ENCODE measurements at regions not wholly inside any gene's neighbourhood (a gene's known extent, or its start where the extent isn't known, plus 50 kb on each side); places are given as distances from the start of the nearest gene placed in this dataset.

- TF ChIP-seq CTCF (IDR thresholded peaks at IDR 0.05): no peak
- TF ChIP-seq POLR2AphosphoS5 (IDR thresholded peaks at IDR 0.05): no peak
- no peak for TF ChIP-seq EP300 (IDR thresholded peaks at IDR 0.05; ENCODE audit: low read depth)
- no peak for TF ChIP-seq POLR2A (IDR thresholded peaks at IDR 0.05)
Measured at GRCh38 chr4:114192854-114193253, 213.4 kb upstream of the ARSJ start.

Measured in transverse colon (tissue), 4 donors.